GM12891 (cell line): ENCODE measurements at regions not wholly inside any gene's neighbourhood (a gene's known extent, or its start where the extent isn't known, plus 50 kb on each side); places are given as distances from the start of the nearest gene placed in this dataset.

Source experiments
- PAX5 ChIP-seq: IDR thresholded peaks from 2 replicates; pipeline ENCODE4 v1.6.1; 2011; ENCODE audit warnings: low read length, moderate library complexity, mild to moderate bottlenecking; ENCODE audit not compliant: insufficient read depth, severe bottlenecking
- POLR2A ChIP-seq: IDR thresholded peaks from 2 replicates; pipeline ENCODE4 v1.6.1; 2011; ENCODE audit warnings: low read depth, low read length, control low read depth
- POLR2AphosphoS5 ChIP-seq: IDR thresholded peaks from 2 replicates; pipeline ENCODE4 v1.6.1; 2011; ENCODE audit warnings: low read depth, low read length, control low read depth
- TAF1 ChIP-seq: IDR thresholded peaks from 2 replicates; pipeline ENCODE4 v1.6.1; 2011; ENCODE audit warnings: low read depth, low read length, control low read depth

DNA sequence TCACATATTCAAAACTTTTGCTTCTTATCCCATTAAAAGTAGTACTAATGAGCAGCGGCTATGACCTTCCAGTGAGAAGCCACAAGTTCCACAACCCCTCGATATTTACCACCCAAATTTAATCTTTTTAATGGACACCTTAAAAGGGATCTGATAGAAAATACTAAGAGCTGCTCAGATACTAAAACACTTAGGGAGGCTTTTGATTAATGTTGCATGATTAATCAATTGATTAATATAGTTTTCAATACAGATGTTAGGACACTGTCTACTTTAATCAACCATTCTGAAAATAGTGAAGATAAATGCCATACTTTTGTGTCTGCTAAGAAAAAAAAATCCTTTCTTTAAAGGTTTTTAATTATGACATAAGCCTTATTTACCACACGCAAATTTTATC lies 1312.8 kb upstream of the ACVR2A start:
- TF ChIP-seq POLR2AphosphoS5 (no peak), TAF1 (no peak), POLR2A (no peak), PAX5 (no peak)
